Uterus (tissue), 3 donors: ENCODE measurements at regions not wholly inside any gene's neighbourhood (a gene's known extent, or its start where the extent isn't known, plus 50 kb on each side); places are given as distances from the start of the nearest gene placed in this dataset.

Experiments used
- DNase-seq, 2 donors: peaks; one replicate each; pipeline ENCODE4 v3.0.0-alpha.2; 2019 to 2020
- H3K27ac ChIP-seq, 2 donors: fragments of 200-600 bp; sonication (generic); 1 replicate in 1 of 2; 2 replicates in 1 of 2; pipeline ENCODE4 v1.5.1; 2016 to 2018
- H3K27me3 ChIP-seq, 2 donors: fragments of 200-600 bp; sonication (generic); one replicate each; pipeline ENCODE4 v1.5.1; 2018 to 2019; ENCODE audit warnings: control low read depth in 1 of 2
- H3K36me3 ChIP-seq, 2 donors: fragments of 200-600 bp; sonication (generic); one replicate each; pipeline ENCODE4 v1.5.1; 2019; ENCODE audit warnings: control low read depth in 1 of 2
- H3K4me1 ChIP-seq, 2 donors: fragments of 200-600 bp; sonication (generic); one replicate each; pipeline ENCODE4 v1.5.1; 2018 to 2019; ENCODE audit warnings: control low read depth in 1 of 2
- H3K4me3 ChIP-seq, 2 donors: fragments of 200-600 bp; sonication (generic); 1 replicate in 1 of 2; 2 replicates in 1 of 2; pipeline ENCODE4 v1.5.1; 2018 to 2019; ENCODE audit warnings: mild to moderate bottlenecking in 1 of 2
- H3K9me3 ChIP-seq, 2 donors: fragments of 200-600 bp; sonication (generic); one replicate each; pipeline ENCODE4 v1.5.1; 2019; ENCODE audit warnings: control low read depth in 1 of 2
- POLR2A ChIP-seq, 2 donors: fragments of 450-650 bp; IDR thresholded peaks; one replicate each; pipeline ENCODE4 v1.6.1; 2016; ENCODE audit warnings: antibody characterized with exemption in 2 of 2, mild to moderate bottlenecking in 1 of 2, moderate library complexity in 1 of 2
- intact Hi-C: fragments of 100-400 bp; cut with DNase I; formaldehyde crosslinking; loops from one replicate; pipeline ENCODE4 v1.15.1; 2023; ENCODE audit warnings: low total_unique reads
- TF ChIP-seq, protein P1 (sequence below), 4 experiments: fragments of 200-600 bp in 2 of 4; fragments of 450-650 bp in 2 of 4; sonication (generic) in 2 of 4; IDR thresholded peaks; one replicate each; pipeline ENCODE4 v1.5.1; 2016 to 2019; ENCODE audit warnings: antibody characterized with exemption in 4 of 4, mild to moderate bottlenecking in 2 of 4, moderate library complexity in 1 of 4
- donor health status: DM: yes; HTN: yes; CAD: no.

GRCh38 chr1:79386730-79387129, 380.2 kb upstream of the ADGRL4 start:
- Histone ChIP-seq H3K4me3 (no peak overlapping the region), H3K27ac (no peak overlapping the region), H3K9me3 (no peaks in the 10 kb centered on the region), H3K27me3 (no peaks in the 10 kb centered on the region), H3K4me1 (no peaks in the 10 kb centered on the region), H3K36me3 (peaks cover 0 to under 1% of the 10 kb centered on the region in 2 donors)
- TF ChIP-seq, protein P1, sequence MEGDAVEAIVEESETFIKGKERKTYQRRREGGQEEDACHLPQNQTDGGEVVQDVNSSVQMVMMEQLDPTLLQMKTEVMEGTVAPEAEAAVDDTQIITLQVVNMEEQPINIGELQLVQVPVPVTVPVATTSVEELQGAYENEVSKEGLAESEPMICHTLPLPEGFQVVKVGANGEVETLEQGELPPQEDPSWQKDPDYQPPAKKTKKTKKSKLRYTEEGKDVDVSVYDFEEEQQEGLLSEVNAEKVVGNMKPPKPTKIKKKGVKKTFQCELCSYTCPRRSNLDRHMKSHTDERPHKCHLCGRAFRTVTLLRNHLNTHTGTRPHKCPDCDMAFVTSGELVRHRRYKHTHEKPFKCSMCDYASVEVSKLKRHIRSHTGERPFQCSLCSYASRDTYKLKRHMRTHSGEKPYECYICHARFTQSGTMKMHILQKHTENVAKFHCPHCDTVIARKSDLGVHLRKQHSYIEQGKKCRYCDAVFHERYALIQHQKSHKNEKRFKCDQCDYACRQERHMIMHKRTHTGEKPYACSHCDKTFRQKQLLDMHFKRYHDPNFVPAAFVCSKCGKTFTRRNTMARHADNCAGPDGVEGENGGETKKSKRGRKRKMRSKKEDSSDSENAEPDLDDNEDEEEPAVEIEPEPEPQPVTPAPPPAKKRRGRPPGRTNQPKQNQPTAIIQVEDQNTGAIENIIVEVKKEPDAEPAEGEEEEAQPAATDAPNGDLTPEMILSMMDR (IDR thresholded peaks at IDR 0.05) = no peak
- TF ChIP-seq POLR2A (IDR thresholded peaks at IDR 0.05) = no peak
- no peak for DNase-seq
- intact Hi-C loops = no loop called here

GRCh38 chr1:79380078-79380477, 373.5 kb upstream of the ADGRL4 start:
- TF ChIP-seq POLR2A (IDR thresholded peaks at IDR 0.05) = no peak
- Histone ChIP-seq H3K4me3 (no peak overlapping the region), H3K27ac (no peak overlapping the region), H3K4me1 (no peaks in the 10 kb centered on the region), H3K27me3 (no peaks in the 10 kb centered on the region), H3K36me3 (peaks cover 0 to 2% of the 10 kb centered on the region in 2 donors), H3K9me3 (no peaks in the 10 kb centered on the region)
- no peak for DNase-seq
- intact Hi-C loops = no loop called here

DNA sequence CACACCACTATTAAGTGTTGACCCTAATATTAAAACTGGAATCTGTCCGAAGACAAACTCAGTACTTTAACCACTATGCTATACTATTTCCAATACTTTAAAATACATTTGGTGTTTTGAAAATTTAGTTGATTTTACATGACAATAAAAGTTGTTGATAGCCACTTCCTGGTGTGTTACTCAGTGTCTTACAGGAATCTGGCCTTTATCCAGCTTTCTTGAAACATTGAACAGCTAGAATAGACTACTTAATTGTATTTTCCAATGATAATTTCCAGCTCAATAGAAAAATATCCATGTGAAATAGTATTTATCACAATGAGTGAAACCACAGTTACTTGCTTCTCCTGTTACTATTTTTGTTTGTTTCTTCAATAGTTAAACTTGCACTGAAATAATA, 369.6 kb upstream of the ADGRL4 start:
- Histone ChIP-seq H3K4me1 (no peaks in the 10 kb centered on the region), H3K4me3 (no peak overlapping the region), H3K36me3 (no peaks in the 10 kb centered on the region), H3K27me3 (no peaks in the 10 kb centered on the region), H3K27ac (no peak overlapping the region), H3K9me3 (no peaks in the 10 kb centered on the region)
- DNase-seq = no peak
- TF ChIP-seq POLR2A (IDR thresholded peaks at IDR 0.05) = no peak
- TF ChIP-seq, protein P1 (IDR thresholded peaks at IDR 0.05) = no peak
- intact Hi-C loops = no loop called here

GRCh38 chr1:79375352-79375751, 368.8 kb upstream of the ADGRL4 start:
- intact Hi-C loops = no loop called here
- DNase-seq = no peak
- Histone ChIP-seq H3K27me3 (no peaks in the 10 kb centered on the region), H3K9me3 (no peaks in the 10 kb centered on the region), H3K4me3 (no peak overlapping the region), H3K36me3 (no peaks in the 10 kb centered on the region), H3K27ac (no peak overlapping the region), H3K4me1 (no peaks in the 10 kb centered on the region)
- TF ChIP-seq, protein P1 (IDR thresholded peaks at IDR 0.05) = no peak
- no peak for TF ChIP-seq POLR2A (IDR thresholded peaks at IDR 0.05)

GRCh38 chr1:79374397-79374796, 367.9 kb upstream of the ADGRL4 start:
- Histone ChIP-seq H3K27ac (no peak overlapping the region), H3K4me3 (no peak overlapping the region), H3K9me3 (no peaks in the 10 kb centered on the region), H3K27me3 (no peaks in the 10 kb centered on the region), H3K36me3 (no peaks in the 10 kb centered on the region), H3K4me1 (no peaks in the 10 kb centered on the region)
- DNase-seq = no peak
- no peak for TF ChIP-seq POLR2A (IDR thresholded peaks at IDR 0.05)
- TF ChIP-seq, protein P1 (IDR thresholded peaks at IDR 0.05) = no peak
- intact Hi-C loops = no loop called here

DNA sequence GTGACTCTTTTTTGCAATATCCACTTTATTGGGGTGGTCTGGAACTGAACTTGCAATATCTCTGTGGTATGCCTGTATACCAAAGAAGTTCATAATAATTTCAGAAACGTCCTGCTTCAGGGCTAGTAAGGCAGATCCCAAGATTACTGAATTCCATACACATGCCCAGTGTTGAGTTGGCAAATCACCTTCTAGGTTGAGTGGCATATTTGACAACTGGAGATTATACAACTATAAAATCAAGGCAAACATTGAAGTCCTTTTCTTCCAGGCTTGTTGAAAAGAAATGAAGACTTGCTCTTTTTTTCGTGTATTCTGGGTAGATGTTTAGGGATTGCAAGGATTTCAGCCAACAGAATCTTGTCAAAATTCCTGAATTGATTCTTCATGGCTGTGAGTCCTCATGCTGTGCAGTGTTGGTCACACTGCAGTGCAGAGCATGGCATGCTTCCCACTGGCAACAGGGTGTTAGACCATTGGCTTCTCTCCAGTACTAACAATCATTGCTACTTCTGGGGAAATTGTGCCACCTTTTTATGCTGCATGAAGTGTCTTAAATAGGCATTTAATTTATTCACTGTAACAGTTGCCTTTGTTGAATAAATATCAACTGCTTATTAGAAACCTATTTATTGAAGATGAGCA, 367.1 kb upstream of the ADGRL4 start:
- Histone ChIP-seq H3K27ac (no peak overlapping the region), H3K9me3 (no peaks in the 10 kb centered on the region), H3K4me3 (no peak overlapping the region), H3K4me1 (no peaks in the 10 kb centered on the region), H3K36me3 (no peaks in the 10 kb centered on the region), H3K27me3 (no peaks in the 10 kb centered on the region)
- DNase-seq = no peak
- intact Hi-C loops = no loop called here
- TF ChIP-seq, protein P1 (IDR thresholded peaks at IDR 0.05) = no peak
- TF ChIP-seq POLR2A (IDR thresholded peaks at IDR 0.05) = no peak
